Skeletal muscle cell (primary cell): ENCODE measurements at regions not wholly inside any gene's neighbourhood (a gene's known extent, or its start where the extent isn't known, plus 50 kb on each side); places are given as distances from the start of the nearest gene placed in this dataset.

Source experiments
- DNase-seq: peaks from one replicate; pipeline ENCODE4 v3.0.0-alpha.2; 2010; ENCODE audit warnings: low read depth
- H3K4me3 ChIP-seq: 2 replicates; pipeline ENCODE4 v1.5.1; 2011; ENCODE audit warnings: low read depth, mild to moderate bottlenecking, control low read depth, low read length, moderate library complexity

DNA sequence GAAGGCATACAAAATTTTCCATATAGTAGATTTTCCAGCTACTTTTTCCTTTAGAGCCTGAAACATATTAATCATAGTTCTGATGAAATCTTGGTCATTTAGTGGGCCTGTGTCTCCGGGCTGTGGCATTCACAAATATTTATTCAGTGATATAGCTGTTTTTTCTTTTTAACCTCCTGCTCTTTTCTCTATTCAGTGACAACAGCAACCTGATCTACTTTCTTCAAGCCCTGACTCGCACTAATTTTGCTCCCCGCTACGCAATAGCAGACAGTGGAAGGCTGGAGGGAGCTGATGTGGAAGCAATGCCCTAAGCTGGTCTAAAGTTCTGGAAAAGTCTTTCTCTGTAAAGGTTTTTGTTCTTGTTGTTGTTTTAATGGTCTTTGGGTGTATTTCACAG is 289.7 kb downstream of the SLITRK6 start:
- H3K4me3 ChIP-seq = no peak overlapping the region
- peak; percentile 37 for DNase-seq

DNA sequence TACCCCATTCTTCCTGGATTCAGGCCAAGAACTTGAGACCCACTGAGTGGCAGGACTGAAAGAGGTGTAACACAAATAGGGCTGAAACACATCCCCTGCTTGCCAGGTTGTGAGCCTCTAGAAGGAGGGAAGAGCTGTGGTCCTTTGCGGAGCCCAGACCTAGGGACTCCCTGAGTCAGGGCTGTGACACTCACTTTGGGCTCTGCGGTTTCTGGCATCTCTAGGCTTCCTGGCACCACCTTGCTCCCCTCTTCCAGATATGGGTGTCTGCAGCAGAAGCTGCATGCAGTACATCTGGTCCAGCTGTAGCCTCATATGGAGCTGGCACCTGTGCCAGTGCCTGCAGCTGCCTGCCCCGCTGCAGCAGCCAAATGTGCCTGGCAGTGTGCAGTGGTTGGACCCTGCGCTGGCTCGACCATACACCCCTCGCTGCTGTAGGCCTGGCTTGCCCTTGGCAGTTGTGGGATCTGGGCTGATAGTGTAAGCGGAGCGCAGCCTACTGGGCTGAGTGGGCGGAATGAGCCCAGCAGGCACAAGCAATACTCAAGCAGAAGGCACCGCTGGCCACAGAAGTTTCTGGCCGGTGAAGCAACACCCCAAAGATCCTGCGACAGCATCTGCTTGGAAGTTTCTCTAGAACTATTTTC is 290.4 kb downstream of the SLITRK6 start:
- no peak for DNase-seq
- H3K4me3 ChIP-seq = no peak overlapping the region

DNA sequence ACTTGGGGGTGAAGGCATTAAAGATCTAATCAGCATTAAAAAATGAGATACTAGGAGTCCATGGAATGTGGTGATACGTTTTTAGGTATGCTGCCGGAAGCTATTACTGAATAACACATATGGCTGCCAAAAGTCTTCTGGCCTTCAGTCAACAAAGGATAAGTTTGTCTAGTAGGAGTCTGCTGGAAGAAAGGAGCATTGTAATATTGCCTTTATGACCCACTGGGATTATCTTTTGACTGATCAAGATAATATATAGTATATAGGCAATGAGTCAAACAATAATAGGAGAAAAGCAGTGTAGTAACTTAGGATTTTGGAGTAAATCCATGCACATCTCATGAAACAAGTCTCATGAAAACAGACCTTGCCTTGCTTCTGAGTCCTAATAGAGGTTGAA is 295.4 kb downstream of the SLITRK6 start:
- no peak overlapping the region for H3K4me3 ChIP-seq
- DNase-seq = peak; percentile 19

DNA sequence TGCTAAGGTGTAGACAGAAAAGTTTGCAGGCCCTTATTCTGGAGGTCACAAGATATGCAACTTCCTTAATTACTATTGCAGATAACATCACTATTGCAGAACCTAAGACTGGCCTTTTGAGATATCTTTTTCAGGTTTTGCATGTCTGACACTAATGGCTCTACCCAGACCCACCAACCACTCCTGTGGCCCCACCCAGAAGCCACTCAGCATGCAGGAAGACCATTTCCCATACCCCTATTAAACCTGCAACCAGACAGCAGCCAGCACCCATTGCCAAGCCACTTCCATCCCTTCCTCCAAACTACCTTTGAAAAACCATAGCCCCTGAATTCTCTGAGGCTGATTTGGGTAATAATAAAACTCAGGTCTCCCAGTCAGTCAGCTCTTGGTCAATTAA is 297.6 kb downstream of the SLITRK6 start:
- DNase-seq = no peak

DNA sequence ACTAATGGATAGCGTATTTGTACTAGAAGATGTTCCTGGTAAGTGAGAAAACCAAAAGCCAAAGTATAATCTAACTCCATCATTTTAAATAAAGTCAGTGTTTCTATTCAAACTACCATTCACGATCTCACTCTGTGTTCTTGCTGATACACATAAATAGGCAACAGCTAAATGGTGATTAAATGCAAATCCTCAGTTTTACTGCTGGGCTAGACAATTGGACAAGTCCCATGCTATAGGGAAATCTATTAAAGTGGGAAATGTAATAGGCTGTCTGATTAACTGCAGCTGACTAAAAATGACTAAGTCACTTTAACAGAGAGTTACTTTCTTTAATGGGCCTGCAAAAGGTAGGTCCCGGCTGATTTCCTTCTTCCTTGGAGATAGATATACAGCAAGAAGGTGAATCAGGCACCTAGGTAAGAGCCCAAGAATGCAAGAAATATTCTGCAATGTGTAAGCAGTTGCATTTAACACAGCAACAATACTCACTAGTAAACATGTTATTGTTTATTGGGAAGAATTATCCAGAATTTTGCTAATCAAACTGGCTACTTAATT is 298.4 kb downstream of the SLITRK6 start:
- DNase-seq = no peak
- H3K4me3 ChIP-seq = no peak overlapping the region

More for the DNA sequence above, 297.6 kb downstream of the SLITRK6 start:
- no peak overlapping the region for H3K4me3 ChIP-seq

DNA sequence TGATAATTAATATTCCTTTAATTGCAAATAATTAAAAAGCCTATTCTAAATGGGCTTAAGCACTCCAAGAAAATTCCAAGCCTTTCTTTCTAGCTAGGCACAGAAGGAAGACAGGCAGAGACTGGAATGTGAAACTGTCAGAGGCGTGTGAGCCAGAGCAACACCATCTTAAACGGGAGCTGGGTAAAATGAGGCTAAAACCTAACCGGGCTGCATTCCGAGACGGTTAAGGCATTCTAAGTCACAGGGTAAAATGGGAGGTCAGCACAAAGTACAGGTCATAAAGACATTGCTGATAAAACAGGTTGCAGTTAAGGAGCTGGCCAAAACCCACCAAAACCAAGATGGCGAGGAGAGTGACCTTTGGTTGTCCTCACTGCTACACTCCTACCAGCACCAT is 300.4 kb downstream of the SLITRK6 start:
- no peak overlapping the region for H3K4me3 ChIP-seq
- no peak for DNase-seq

DNA sequence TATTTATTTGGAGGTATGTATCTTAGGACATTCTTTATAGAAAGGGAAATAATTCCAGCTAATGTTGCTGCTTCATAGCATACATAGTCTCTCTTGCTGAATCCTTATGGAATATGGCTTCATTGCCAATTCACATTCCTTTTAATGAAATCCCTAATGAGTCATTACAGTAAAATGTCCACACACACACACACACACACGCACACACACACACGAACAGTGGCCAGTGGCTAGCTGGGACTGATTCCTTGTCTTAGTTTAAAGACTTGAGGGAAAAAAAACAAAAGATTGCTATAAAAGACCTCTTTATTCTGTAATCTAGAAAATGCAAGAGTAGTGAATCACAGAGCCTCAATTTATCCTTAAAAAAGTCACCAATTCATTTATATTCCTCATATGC is 301.6 kb downstream of the SLITRK6 start:
- DNase-seq = peak; percentile 94

DNA sequence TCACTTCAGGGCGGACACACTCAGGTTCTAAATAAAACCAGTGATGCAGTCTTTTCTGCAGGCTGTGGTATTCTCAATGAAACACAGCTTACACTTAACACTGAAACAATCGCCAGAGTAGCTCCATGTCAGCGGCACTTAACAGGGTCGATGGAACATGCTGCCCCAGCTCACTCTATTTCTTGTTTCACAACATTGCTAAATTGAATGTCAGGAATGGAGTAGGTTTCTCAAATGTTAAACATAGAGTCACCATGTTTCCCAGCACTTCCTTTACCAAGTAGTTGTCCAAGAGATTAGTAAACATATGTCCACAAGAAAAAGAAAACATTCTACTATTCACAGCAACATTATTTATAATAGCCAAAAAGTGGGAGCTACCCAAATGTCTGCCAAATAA is 306.9 kb downstream of the SLITRK6 start:
- no peak for DNase-seq
- H3K4me3 ChIP-seq = no peak overlapping the region

More for the DNA sequence above, 301.6 kb downstream of the SLITRK6 start:
- no peak overlapping the region for H3K4me3 ChIP-seq

DNA sequence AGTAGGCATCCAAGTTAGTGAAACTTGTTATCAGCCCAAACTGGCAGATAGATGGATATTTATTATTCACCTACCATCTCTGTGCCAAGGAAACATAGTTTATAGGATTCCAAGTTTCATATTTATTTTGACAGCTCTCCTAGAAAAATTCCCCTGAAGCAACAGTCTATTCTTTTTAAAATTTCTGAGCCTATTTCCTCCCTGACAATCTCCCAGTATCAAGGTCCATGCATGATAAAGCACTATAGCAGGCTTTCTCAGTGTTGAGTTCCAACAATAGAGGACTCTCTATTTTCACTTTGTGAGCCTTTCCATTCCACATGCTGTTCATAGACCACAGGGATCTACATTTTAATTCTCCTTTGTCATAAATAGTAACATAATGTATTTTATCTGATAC is 312.6 kb downstream of the SLITRK6 start:
- no peak overlapping the region for H3K4me3 ChIP-seq
- no peak for DNase-seq

DNA sequence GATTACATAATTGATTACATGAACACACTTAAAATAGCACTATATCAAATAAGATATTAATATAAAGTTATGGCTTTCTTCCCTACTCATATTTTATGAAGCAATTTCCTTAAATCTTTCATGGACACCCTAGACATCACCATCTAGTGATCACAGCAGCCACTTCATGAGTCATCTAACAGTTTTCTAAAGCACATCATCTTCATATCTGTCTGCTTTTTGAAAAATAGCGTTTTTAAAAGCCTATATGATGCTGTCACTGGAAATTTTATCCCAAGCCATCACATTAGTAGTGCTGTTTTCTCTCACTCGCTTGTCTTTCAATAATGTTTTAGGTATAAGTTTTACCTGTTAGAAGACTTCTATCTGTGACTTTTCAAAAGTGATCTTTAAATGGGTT is 326.1 kb downstream of the SLITRK6 start:
- H3K4me3 ChIP-seq = no peak overlapping the region
- no peak for DNase-seq

DNA sequence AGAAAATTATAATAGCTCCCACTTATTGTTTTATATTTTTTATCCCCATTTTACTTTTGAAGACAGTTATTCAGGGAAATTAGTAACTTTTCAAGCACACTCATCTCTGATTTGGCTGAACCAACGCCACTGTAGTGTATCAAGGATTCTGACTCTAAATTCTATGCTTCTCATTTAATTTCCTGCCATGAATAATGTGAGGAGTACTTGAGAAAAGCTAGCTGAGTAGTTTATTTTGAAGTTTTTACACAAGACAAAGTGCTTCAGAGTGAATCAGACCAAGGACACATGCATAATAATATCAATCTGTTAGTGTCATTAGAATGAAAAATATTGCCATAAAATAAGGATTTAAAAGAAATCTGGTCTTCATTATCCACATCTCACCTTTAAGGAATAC is 329.9 kb downstream of the SLITRK6 start:
- DNase-seq = no peak

DNA sequence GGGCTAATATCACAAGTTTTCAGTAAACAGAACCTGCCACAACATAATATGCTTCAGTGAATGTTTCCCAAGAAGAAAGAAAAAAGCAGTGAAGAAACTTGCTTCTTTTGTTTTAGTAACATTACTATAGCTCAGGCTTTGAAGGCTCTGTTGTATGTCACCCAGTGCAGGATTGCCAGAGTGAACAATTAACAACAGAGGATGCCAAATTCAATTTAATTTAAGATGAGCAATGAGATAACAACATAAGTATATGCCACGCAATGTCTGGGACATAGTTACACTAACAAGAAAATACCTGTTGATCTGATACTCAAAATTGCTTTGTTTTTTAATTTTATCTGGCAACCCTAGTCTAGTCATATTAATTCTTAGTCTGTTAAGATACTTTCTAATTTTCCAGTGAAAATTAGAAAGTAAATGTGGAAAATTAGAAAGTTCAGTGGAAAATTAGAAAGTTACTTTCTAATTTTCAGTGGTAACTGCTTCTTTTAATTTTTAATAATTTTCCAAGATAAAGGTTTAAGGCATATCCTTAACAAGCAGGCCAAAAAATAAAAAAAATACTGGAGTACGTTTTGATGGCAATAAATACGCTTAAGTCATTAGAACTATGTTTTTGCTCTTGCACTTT is 336.3 kb downstream of the SLITRK6 start:
- no peak for DNase-seq
- no peak overlapping the region for H3K4me3 ChIP-seq

More for the DNA sequence above, 329.9 kb downstream of the SLITRK6 start:
- no peak overlapping the region for H3K4me3 ChIP-seq

DNA sequence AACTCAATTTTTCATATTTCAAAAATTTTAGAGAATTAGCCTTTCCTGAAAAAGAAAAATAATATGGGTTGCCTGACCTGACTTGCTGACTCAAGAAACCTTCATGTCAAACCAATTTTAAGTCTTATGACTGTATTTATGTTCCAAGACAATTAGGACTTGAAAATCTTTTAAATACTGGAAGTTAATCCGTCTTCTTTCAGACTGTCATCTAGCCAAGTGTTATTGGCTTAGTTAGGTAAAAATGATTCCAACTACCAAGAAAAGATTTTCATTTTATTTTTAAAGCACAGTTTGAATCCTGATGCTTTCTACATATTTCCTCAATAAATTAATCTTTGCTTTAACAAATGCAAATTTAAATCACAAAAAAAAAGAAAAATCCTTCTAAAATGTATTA is 337.6 kb downstream of the SLITRK6 start:
- no peak overlapping the region for H3K4me3 ChIP-seq
- no peak for DNase-seq

DNA sequence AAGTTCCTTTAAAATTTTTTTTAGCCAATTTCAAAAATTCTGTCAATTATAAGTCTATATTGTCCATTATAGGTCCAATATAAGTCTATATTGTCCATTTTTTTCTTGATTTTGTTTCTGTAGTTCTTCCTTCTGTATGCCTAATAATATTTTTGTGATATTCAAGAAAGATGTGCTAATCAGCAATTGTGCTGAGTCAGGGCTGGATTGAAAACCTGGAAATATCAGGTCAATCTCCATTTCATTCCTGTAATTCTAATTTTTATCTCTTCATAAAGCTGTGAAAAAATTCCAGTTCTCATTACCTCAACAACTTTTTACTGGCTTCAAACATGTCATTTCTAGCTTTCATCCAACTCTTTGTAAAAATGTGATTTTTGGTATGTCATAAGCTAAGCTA is 353.7 kb downstream of the SLITRK6 start:
- no peak for DNase-seq
- H3K4me3 ChIP-seq = no peak overlapping the region

DNA sequence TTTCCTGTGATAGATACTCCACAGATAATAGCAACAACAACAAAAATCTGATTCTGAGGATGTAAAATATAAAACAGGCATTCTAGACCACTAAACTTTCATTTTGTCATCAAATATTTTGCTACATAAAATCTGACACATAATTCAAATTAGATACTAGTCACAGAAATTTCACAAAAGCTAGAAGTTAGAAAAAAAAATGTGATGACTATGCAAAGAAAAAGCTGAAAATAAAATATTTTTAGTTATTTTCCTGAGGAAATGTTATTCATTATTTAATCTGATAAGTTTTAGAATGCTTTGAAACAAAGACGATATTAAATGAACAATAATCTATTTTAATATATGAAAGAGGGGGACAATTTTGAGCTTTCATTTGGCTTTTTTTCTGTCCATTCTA is 357.2 kb downstream of the SLITRK6 start:
- H3K4me3 ChIP-seq = no peak overlapping the region
- DNase-seq = no peak

DNA sequence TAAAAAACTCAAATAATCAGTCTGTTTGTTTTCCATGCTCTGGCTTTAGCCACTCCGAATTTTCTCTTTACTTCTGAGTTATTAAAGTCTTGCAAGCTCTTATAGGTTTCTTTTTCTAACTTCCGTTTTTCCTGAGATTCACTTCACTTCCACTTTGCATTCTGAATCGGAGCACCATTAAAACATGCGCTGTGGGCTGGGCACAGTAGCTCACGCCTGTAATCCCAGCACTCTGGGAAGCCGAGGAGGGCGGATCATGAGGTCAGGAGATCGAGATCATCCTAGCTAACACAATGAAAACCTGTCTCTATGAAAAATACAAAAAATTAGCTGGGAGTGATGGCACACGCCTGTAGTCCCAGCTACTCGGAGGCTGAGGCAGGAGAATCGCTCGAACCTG is 357.9 kb downstream of the SLITRK6 start:
- DNase-seq = no peak
- no peak overlapping the region for H3K4me3 ChIP-seq

DNA sequence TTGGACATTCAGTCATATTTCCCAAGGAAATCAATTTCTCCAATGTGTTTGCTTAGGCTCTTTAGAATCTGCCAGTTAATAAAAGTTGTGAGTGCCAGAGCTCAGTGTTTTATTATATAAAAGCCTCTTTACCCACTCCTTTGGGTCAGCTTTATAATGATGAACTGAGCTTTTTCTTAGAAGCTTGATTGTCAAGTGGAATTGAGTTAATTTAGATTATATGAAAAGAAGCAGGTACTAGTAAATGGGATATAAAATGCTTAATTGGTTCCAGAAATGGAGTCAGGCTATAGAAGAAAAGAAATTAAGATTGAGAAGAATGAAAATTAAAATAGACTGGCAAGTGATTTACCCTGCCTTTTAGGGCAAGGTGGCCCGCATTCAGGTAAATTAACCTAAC is 363.2 kb downstream of the SLITRK6 start:
- DNase-seq = no peak
- no peak overlapping the region for H3K4me3 ChIP-seq

DNA sequence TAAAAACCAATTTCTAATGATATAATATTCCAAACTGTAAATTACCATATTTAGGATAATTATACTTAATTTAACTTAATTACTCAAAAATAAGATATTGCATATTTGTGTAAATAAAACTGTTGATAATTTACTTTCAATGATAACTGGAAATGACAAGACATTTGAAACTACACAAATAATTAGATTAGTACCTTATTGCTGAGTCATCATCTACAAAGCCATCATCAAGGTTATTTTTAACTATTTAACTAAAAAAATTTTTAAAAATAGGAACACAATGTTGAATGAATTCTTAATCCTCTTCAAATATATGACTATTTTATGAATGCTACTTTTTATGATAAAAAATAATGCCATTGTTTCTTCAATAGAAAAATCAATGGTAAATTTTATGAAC is 364.3 kb downstream of the SLITRK6 start:
- H3K4me3 ChIP-seq = no peak overlapping the region
- no peak for DNase-seq

DNA sequence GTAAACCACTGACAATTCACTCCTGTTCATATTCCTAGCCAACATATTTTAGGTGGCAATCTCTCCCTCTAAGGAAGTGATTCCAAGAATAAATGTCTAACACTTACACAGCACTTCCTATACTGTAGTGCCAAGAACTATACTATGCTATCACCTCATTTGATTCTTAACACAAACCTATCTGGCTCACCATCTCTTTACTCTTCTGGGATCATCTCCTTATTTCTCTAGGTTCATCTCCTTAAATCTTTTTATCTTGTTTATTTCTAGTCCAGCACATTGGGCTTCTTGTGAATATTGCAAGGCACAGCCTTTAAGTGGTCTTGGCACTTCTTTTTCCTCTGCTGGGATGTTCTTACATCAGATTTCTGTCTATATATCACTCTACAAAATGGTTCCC is 366.3 kb downstream of the SLITRK6 start:
- H3K4me3 ChIP-seq = no peak overlapping the region
- DNase-seq = no peak

DNA sequence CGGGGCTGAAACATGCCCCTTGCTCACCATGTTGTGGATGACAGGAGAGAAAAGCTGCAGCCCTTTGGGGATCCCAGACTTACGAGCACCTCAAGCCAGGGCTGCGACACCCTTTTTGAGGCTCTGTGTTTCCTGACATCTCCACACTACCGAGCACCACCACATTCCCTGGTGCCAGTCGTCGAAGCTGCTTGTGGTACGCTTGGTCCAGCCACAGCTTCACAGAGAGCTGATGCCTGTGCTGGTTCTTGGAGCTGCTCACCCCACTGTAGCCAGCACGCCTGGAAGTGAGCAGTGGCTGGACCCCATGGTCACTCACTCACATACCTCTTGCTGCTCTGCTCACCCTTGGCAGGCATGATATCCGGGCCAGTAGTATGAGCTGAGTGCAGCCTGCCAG is 367.5 kb downstream of the SLITRK6 start:
- no peak for DNase-seq
- H3K4me3 ChIP-seq = no peak overlapping the region

DNA sequence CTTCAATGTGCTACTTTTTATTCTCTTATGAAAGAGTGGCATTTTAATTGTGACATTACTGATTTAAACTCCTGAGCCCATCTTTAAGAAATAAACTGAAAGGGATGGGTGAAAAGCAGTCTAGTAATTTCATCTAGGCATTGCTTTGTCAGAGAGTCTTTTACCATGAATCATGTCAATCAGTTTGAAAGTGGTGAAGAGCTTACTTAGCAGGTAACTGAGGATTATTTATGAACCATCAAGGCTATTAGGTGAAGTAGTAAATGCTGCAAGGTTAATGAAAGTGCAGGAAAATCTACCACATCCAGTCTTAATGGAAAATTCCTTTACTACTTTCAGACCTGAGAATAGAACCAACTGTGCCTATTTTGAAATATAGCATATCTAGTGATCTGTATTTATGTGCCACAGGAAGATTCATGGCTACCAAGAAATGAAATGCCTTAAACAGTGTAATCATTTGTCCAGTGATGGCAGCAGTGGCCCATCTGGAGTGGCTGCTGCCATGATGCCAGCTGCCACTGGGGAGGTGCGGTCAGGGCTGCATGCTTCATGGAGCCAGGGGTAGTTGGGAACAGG is 368.9 kb downstream of the SLITRK6 start:
- DNase-seq = no peak
- H3K4me3 ChIP-seq = no peak overlapping the region
